ENCODE measurements at regions not wholly inside any gene's neighbourhood (a gene's known extent, or its start where the extent isn't known, plus 50 kb on each side); places are given as distances from the start of the nearest gene placed in this dataset.
"Not testable (repeated sequence)": the region's sequence is repeated elsewhere in the genome, so short reads cannot be mapped to it uniquely, and the experiment has no call there.

DNA sequence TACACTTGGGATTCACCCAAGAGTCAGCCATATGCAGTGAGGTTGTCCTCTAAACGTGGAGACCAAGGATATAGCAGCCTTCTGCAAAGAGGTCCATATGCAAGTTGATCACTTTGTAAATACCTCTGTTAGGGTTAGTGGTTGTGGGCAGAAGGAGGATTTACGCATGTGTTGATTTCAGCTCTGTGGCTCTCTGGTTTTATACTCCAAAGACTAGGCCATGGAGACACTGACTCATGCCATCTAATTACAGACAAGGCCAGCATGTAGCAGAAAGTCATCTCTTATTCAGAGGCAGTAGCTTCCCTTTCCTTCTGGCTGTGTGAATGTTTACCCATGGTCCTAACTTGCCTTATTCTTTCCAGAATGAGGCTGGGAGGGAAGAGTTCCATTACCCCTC lies 140.9 kb upstream of the GOLGA6L4 start:
- not testable (repeated sequence) for H3K4me2 ChIP-seq (ENCODE audit: low read length); H3K27me3 ChIP-seq (ENCODE audit: control insufficient read depth, insufficient read depth, low read length); H3K36me3 ChIP-seq (ENCODE audit: insufficient read depth, low read length); H3K4me3 ChIP-seq (ENCODE audit: low read length); H3K9ac ChIP-seq (ENCODE audit: low read depth, low read length); H3K4me1 ChIP-seq (ENCODE audit: control insufficient read depth, insufficient read depth, low read length); H3K9me3 ChIP-seq (replicated peaks; ENCODE audit: low read length)

GRCh38 chr15:84097053-84097452 lies 138.5 kb upstream of the GOLGA6L4 start:
- H3K4me2 ChIP-seq (ENCODE audit: low read length); H3K4me3 ChIP-seq (ENCODE audit: low read length); H3K36me3 ChIP-seq (ENCODE audit: insufficient read depth, low read length); H3K9me3 ChIP-seq (replicated peaks; ENCODE audit: low read length); H3K27me3 ChIP-seq (ENCODE audit: control insufficient read depth, insufficient read depth, low read length); H3K9ac ChIP-seq (ENCODE audit: low read depth, low read length); H3K4me1 ChIP-seq (ENCODE audit: control insufficient read depth, insufficient read depth, low read length): not testable (repeated sequence)

DNA sequence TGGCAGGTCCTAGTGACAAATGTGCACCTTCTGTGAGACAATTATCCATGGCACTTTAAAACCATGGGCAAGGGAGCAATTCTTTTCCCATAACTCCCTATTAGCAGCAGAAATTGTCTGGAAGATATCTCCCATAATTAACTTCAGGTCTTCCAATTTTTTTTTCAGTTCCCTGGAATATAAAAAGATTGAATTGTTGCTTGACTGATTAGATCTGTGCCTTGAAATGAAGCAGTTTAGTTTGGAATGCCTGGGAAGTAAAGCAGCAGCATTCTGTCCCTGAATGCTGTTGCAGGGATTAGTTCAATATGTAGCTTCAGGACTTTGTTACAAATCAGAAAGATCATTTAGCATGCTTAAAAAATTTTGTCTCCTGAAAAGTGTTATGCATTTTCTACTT lies 137.0 kb upstream of the GOLGA6L4 start:
- Histone ChIP-seq H3K4me3 (ENCODE audit: low read length) (no peak overlapping the region), H3K36me3 (ENCODE audit: insufficient read depth, low read length) (no peaks in the 10 kb centered on the region), H3K4me1 (ENCODE audit: control insufficient read depth, insufficient read depth, low read length) (no peaks in the 10 kb centered on the region), H3K9ac (ENCODE audit: low read depth, low read length) (no peak overlapping the region), H3K9me3 (replicated peaks; ENCODE audit: low read length) (no peaks in the 10 kb centered on the region), H3K4me2 (ENCODE audit: low read length) (no peak overlapping the region), H3K27me3 (ENCODE audit: control insufficient read depth, insufficient read depth, low read length) (peaks cover 8% of the 10 kb centered on the region)

DNA sequence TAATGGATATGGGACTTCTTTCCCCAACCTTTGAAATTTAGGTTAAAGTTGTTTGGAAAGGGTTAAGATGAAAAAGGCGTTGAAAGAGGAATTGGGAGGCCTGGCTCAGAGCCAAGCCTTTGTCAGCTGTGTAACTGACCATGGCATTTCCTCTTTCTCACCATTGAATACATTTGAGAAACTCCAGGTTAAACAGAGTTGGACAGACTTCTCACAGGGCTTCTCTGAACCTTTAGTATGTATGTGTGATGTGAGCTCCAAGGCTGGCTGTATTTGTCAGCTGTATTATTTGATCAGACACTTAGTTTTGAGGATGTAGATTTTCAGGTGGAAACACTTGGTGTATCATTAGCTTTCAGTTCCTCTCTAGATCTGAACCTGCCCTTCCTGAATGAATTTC lies 136.4 kb upstream of the GOLGA6L4 start:
- Histone ChIP-seq H3K27me3 (ENCODE audit: control insufficient read depth, insufficient read depth, low read length) (peaks cover 8% of the 10 kb centered on the region), H3K4me3 (ENCODE audit: low read length) (no peak overlapping the region), H3K9ac (ENCODE audit: low read depth, low read length) (no peak overlapping the region), H3K36me3 (ENCODE audit: insufficient read depth, low read length) (no peaks in the 10 kb centered on the region), H3K4me2 (ENCODE audit: low read length) (no peak overlapping the region), H3K4me1 (ENCODE audit: control insufficient read depth, insufficient read depth, low read length) (no peaks in the 10 kb centered on the region), H3K9me3 (replicated peaks; ENCODE audit: low read length) (no peaks in the 10 kb centered on the region)

GRCh38 chr15:84103345-84103744 lies 132.2 kb upstream of the GOLGA6L4 start:
- H3K9me3 ChIP-seq (replicated peaks; ENCODE audit: low read length) = no peaks in the 10 kb centered on the region
- H3K36me3 ChIP-seq (ENCODE audit: insufficient read depth, low read length) = no peaks in the 10 kb centered on the region
- H3K9ac ChIP-seq (ENCODE audit: low read depth, low read length) = no peak overlapping the region
- H3K4me2 ChIP-seq (ENCODE audit: low read length) = no peak overlapping the region
- no peaks in the 10 kb centered on the region for H3K27me3 ChIP-seq (ENCODE audit: control insufficient read depth, insufficient read depth, low read length)
- H3K4me1 ChIP-seq (ENCODE audit: control insufficient read depth, insufficient read depth, low read length) = no peaks in the 10 kb centered on the region
- no peak overlapping the region for H3K4me3 ChIP-seq (ENCODE audit: low read length)

DNA sequence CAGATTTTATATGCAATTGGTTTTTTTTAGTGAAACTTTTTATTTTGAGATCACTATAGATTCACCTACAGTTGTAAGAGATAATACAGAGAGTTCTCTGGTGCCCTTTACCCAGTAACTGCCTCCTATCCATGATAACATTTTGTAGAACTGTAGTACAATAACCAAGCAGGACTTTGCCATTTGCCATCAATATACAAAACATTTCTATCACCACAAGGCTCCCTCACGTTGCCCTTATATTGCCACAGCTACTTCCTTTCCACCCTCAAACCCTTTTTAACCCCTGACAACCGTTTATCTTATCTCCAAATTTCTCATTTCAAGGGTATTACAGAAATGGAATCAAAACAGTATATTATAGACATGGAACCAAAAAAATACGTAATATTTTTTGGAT lies 130.7 kb upstream of the GOLGA6L4 start:
- Histone ChIP-seq H3K4me2 (ENCODE audit: low read length) (no peak overlapping the region), H3K27me3 (ENCODE audit: control insufficient read depth, insufficient read depth, low read length) (peaks cover 4% of the 10 kb centered on the region), H3K4me1 (ENCODE audit: control insufficient read depth, insufficient read depth, low read length) (no peaks in the 10 kb centered on the region), H3K9ac (ENCODE audit: low read depth, low read length) (no peak overlapping the region), H3K9me3 (replicated peaks; ENCODE audit: low read length) (no peaks in the 10 kb centered on the region), H3K36me3 (ENCODE audit: insufficient read depth, low read length) (no peaks in the 10 kb centered on the region), H3K4me3 (ENCODE audit: low read length) (no peak overlapping the region)

DNA sequence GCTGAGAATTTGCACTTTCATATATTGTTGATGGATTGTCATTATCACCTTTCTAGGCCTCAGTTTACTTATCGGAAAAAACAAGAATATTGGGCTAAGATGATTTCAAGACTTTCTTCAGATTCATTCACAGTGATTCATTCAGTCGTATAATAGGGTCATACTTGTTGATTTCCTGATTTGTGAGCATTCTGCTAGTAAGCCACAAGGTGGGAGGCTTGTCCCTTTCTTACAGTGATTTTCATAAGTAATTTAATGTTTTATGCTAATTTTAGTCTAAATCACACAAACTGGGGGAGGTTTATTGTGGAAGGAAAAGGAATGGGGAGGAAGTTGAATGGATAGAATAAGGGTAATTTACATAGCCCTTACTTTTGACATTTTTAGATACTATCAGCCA lies 126.8 kb upstream of the GOLGA6L4 start:
- no peak overlapping the region for H3K4me2 ChIP-seq (ENCODE audit: low read length)
- H3K27me3 ChIP-seq (ENCODE audit: control insufficient read depth, insufficient read depth, low read length) = peaks cover 4% of the 10 kb centered on the region
- no peak overlapping the region for H3K9ac ChIP-seq (ENCODE audit: low read depth, low read length)
- H3K36me3 ChIP-seq (ENCODE audit: insufficient read depth, low read length) = no peaks in the 10 kb centered on the region
- no peak overlapping the region for H3K4me3 ChIP-seq (ENCODE audit: low read length)
- no peaks in the 10 kb centered on the region for H3K4me1 ChIP-seq (ENCODE audit: control insufficient read depth, insufficient read depth, low read length)
- H3K9me3 ChIP-seq (replicated peaks; ENCODE audit: low read length) = no peaks in the 10 kb centered on the region

- H3K4me2 ChIP-seq (ENCODE audit: low read length) = no peak overlapping the region
- no peak overlapping the region for H3K9ac ChIP-seq (ENCODE audit: low read depth, low read length)
- no peaks in the 10 kb centered on the region for H3K9me3 ChIP-seq (replicated peaks; ENCODE audit: low read length)
- no peaks in the 10 kb centered on the region for H3K4me1 ChIP-seq (ENCODE audit: control insufficient read depth, insufficient read depth, low read length)
- H3K27me3 ChIP-seq (ENCODE audit: control insufficient read depth, insufficient read depth, low read length) = peaks cover 7% of the 10 kb centered on the region
- no peak overlapping the region for H3K4me3 ChIP-seq (ENCODE audit: low read length)
- no peaks in the 10 kb centered on the region for H3K36me3 ChIP-seq (ENCODE audit: insufficient read depth, low read length)
Observed at GRCh38 chr15:84111575-84111974, 124.0 kb upstream of the GOLGA6L4 start.

DNA sequence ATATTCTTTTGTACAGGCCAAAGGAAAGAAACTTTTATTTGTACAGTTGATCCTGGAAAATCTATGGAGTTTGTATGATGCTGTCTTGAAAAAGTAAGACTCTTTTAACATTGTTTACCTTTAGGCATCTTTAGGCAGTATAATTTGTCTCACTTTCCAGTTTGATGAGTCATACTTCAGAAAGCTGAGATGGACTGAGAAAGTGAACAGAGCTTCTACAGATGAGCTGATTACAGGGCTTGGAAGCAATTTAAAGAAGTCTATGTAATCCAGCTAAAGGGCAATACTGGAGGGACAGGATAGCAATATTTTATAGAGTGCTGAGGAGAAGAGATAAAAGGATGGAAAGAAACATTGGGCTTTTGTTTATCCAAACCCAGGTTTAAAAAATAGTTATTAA lies 123.5 kb upstream of the GOLGA6L4 start:
- H3K4me2 ChIP-seq (ENCODE audit: low read length) = no peak overlapping the region

GRCh38 chr15:84113919-84114318 lies 121.7 kb upstream of the GOLGA6L4 start:
- Histone ChIP-seq H3K9ac (ENCODE audit: low read depth, low read length) (no peak overlapping the region), H3K36me3 (ENCODE audit: insufficient read depth, low read length) (no peaks in the 10 kb centered on the region), H3K4me3 (ENCODE audit: low read length) (no peak overlapping the region), H3K4me2 (ENCODE audit: low read length) (no peak overlapping the region), H3K27me3 (ENCODE audit: control insufficient read depth, insufficient read depth, low read length) (peaks cover 7% of the 10 kb centered on the region), H3K9me3 (replicated peaks; ENCODE audit: low read length) (no peaks in the 10 kb centered on the region), H3K4me1 (ENCODE audit: control insufficient read depth, insufficient read depth, low read length) (no peaks in the 10 kb centered on the region)

More for the DNA sequence above, 123.5 kb upstream of the GOLGA6L4 start:
- no peak overlapping the region for H3K9ac ChIP-seq (ENCODE audit: low read depth, low read length)
- H3K9me3 ChIP-seq (replicated peaks; ENCODE audit: low read length) = no peaks in the 10 kb centered on the region
- no peaks in the 10 kb centered on the region for H3K36me3 ChIP-seq (ENCODE audit: insufficient read depth, low read length)
- no peak overlapping the region for H3K4me3 ChIP-seq (ENCODE audit: low read length)
- H3K27me3 ChIP-seq (ENCODE audit: control insufficient read depth, insufficient read depth, low read length) = peaks cover 7% of the 10 kb centered on the region
- H3K4me1 ChIP-seq (ENCODE audit: control insufficient read depth, insufficient read depth, low read length) = no peaks in the 10 kb centered on the region

DNA sequence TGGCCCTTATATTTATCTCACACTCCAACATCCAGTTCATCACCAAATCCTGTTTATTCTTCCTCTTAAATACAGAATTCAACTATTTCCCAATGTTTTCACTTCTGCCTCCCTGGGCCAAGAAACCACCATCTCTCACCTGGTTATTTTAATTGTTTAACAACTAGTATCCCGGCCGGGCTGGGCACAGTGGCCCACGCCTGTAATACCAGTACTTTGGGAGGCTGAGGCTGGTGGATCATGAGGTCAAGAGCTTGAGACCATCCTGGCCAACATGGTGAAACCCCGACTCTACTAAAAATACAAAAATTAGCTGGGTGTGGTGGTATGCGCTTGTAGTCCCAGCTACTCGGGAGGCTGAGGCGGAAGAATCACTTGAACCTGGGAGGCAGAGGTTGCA lies 120.9 kb upstream of the GOLGA6L4 start:
- not testable (repeated sequence) for H3K9me3 ChIP-seq (replicated peaks; ENCODE audit: low read length); H3K27me3 ChIP-seq (ENCODE audit: control insufficient read depth, insufficient read depth, low read length); H3K9ac ChIP-seq (ENCODE audit: low read depth, low read length); H3K4me1 ChIP-seq (ENCODE audit: control insufficient read depth, insufficient read depth, low read length); H3K4me2 ChIP-seq (ENCODE audit: low read length); H3K4me3 ChIP-seq (ENCODE audit: low read length); H3K36me3 ChIP-seq (ENCODE audit: insufficient read depth, low read length)

DNA sequence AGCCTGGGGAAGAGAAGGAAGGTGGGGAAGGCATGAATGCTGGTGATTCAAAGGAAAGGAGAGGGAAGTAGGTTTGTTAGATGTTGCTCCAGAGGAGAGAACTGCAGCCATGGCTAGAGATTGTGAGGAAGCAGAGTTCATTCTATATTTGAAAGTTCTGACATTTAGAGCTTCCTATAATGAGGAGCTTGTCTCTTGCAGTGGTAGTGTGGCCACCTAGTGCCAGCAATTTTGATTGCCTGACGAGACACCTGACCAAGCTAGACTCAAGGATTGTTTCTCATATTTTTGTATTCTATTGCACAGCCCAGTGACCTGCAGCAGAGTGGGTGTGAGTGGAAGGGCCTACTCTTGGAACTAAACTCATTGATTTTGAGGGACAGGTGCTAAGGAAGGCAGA lies 116.2 kb upstream of the GOLGA6L4 start:
- not testable (repeated sequence) for H3K4me3 ChIP-seq (ENCODE audit: low read length); H3K4me1 ChIP-seq (ENCODE audit: control insufficient read depth, insufficient read depth, low read length); H3K9me3 ChIP-seq (replicated peaks; ENCODE audit: low read length); H3K9ac ChIP-seq (ENCODE audit: low read depth, low read length); H3K4me2 ChIP-seq (ENCODE audit: low read length); H3K36me3 ChIP-seq (ENCODE audit: insufficient read depth, low read length)
- H3K27me3 ChIP-seq (ENCODE audit: control insufficient read depth, insufficient read depth, low read length) = peaks cover 22% of the 10 kb centered on the region

GRCh38 chr15:84120903-84121302 lies 114.7 kb upstream of the GOLGA6L4 start:
- H3K27me3 ChIP-seq (ENCODE audit: control insufficient read depth, insufficient read depth, low read length) = peaks cover 22% of the 10 kb centered on the region
- H3K4me3 ChIP-seq (ENCODE audit: low read length); H3K36me3 ChIP-seq (ENCODE audit: insufficient read depth, low read length); H3K9me3 ChIP-seq (replicated peaks; ENCODE audit: low read length); H3K4me1 ChIP-seq (ENCODE audit: control insufficient read depth, insufficient read depth, low read length); H3K4me2 ChIP-seq (ENCODE audit: low read length); H3K9ac ChIP-seq (ENCODE audit: low read depth, low read length): not testable (repeated sequence)

Data from skeletal muscle satellite cell (primary cell).